Hepatocyte (in vitro differentiated cells): ENCODE measurements at regions not wholly inside any gene's neighbourhood (a gene's known extent, or its start where the extent isn't known, plus 50 kb on each side); places are given as distances from the start of the nearest gene placed in this dataset.

Experiments
- EZH2 ChIP-seq: fragments of 200-600 bp; sonication (generic); IDR thresholded peaks from 2 replicates; pipeline ENCODE4 v1.6.1; 2016; ENCODE audit warnings: antibody characterized with exemption, mild to moderate bottlenecking, borderline replicate concordance
- EZH2phosphoT487 ChIP-seq: fragments of 200-600 bp; sonication (generic); IDR thresholded peaks from one replicate; pipeline ENCODE4 v1.6.1; 2018; ENCODE audit warnings: antibody characterized with exemption, mild to moderate bottlenecking, low read depth, moderate library complexity; ENCODE audit not compliant: unreplicated experiment, severe bottlenecking

- TF ChIP-seq EZH2: no peak
- no peak for TF ChIP-seq EZH2phosphoT487
Measured at GRCh38 chr2:173802518-173802917, 162.7 kb downstream of the SP3 start.
